HG03066 (cell line): ENCODE measurements at regions not wholly inside any gene's neighbourhood (a gene's known extent, or its start where the extent isn't known, plus 50 kb on each side); places are given as distances from the start of the nearest gene placed in this dataset.
"Not testable (repeated sequence)": the region's sequence is repeated elsewhere in the genome, so short reads cannot be mapped to it uniquely, and the experiment has no call there.

ENCODE experiments used
- ATAC-seq: cut with Tn5 transposase; IDR thresholded peaks from one replicate; pipeline ENCODE4 v1.9.1; 2021; ENCODE audit warnings: low read depth; ENCODE audit not compliant: unreplicated experiment

- ATAC-seq, result no peak
Observed at GRCh38 chr3:139131951-139132350, 87.3 kb upstream of the PRR23C start.

DNA sequence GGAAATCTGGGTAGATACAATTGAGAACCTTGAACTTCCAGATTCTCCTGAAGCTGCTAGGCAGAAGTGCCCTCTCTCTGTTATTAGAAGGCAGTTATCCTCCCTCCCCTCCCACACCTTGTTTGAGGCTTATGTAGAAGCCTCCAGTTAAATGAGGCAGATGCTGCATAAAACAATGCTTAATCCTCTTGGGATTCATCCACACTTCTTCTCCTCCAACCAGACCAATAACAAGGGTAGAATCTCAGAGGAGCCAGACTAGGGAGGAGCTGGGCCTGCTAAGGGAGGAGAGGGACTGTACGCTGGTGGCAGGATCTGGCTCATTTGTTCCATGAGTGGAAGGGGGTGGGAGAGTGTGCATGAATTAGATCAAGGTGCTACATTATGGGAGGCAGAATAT is 88.3 kb upstream of the PRR23C start:
- ATAC-seq, result no peak

DNA sequence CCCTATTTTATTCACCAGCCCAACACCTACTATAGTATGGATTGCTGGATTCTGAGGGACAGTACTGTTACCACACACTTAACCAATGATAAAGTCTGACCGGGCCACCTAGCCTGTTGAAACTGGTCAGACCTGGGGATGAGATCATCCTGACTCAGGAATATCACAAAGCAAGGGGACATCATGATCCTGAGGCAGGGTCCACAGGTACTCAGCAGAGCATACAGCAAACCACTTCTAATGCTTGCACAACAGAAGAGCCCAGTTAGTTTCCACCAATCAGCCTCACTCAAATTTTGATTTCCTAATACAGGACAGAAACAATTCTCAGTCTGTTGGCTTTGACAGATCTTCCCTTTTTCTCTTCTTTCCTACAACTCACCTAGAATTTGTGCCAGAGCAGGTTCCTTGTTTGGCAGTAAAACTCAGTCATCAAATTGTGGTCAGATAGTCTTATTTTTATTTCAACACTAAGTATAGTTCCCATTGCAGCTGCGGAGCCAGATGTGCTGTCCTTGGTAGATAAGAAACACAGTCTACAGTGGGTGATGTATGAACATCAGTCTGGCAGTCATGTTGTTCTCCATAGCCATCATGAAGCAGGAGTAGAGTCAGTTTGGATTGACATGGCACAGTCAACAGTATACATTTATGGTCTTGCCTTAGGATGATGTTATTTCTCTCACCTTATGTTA is 90.1 kb upstream of the PRR23C start:
- no peak for ATAC-seq

GRCh38 chr3:139135657-139136056 is 91.0 kb upstream of the PRR23C start:
- no peak for ATAC-seq

GRCh38 chr3:139136469-139137202 is 91.9 kb upstream of the PRR23C start:
- no peak for ATAC-seq

DNA sequence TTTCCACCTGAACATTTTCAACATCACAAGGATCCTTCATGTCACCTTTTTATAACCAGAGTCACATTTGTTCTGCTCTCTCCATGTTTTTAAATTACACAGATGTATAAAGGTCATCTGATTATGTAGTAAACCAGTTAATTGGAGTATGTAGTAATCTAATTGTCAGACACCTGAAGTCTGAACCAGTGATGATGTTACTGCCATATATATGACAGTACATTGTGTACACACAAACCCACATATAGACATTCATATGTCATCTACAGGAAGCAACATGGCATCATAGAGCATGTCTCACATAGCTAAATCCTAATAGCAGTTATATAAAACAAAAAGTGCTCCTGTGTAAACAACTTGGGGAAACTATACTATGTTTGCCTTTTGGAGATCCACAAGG is 95.9 kb upstream of the PRR23C start:
- ATAC-seq, result no peak

GRCh38 chr3:139145980-139146379 is 101.3 kb upstream of the PRR23C start:
- ATAC-seq, result not testable (repeated sequence)

- ATAC-seq, result no peak
Observed at GRCh38 chr3:139151530-139151929, 106.8 kb upstream of the PRR23C start.

DNA sequence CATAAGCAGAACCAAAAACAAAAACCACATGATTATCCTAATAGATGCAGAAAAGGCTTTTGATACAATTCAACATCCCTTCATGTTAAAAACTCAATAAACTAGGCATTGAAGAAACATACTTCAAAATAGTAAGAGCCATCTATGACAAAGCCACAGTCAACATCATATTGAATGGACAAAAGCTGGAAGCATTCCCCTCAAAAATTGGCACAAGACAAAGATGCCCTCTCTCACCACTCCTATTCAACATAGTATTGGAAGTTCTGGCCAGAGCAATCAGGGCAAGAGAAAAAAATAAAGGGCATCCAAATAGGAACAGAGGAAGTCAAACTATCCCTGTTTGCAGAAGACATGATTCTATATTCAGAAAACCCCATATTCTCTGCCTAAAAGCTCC is 108.7 kb upstream of the PRR23C start:
- not testable (repeated sequence) for ATAC-seq

- no peak for ATAC-seq
Observed at GRCh38 chr3:139157161-139157932, 112.7 kb upstream of the PRR23C start.

GRCh38 chr3:139159356-139159755 is 114.7 kb upstream of the PRR23C start:
- no peak for ATAC-seq

DNA sequence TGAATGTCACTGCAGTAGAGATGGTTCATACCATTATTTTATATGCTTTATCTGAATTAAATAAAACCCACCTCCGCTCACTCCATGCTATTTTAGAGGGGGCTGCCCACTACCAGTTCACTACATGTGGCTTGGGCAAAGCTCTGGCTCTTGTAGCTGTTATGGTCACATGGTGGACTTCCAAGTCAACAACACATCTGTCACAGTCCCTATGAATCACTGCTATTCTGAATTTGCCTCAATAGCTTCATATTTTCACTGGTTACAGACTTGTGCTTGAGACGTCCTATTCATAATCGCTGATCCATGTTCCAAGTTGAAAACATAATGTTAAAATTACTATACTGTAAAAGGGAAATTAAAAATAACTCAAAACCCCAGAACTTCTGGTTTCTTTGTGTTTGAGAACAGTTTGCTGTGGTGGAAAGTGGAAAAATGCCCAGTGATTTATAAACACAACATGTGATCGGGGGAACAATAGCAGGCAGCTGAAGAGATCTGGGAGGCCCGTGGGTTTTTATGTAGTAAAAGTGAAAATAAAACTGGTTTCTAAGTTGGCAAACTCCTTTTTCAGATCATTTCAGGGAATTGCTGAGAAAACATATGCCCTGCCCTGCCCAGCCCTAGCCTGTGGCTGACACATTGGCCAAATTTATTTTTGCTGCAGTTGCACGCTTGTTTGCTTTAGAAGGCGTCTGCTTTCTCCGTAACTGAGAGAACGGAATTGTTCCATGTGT is 128.8 kb upstream of the PRR23C start:
- ATAC-seq, result no peak

DNA sequence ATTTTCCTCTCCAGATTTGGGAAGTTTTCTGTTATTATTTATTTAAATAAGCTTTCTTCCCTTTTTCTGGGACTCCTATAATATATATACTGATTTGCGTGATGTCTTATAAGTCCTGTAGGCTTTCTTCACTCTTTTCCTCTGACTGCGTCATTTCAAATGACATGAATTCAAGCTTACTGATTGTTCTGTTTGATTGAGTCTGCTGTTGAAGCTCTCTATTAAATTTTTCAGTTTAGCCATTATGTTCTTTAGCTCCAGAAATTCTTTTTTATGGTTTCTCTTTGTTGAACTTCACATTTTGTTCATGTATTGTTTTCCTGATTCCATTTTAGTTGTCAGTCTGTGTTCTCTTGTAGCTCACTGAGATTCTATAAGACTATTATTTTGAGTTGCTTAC is 135.8 kb upstream of the PRR23C start:
- ATAC-seq, result no peak

DNA sequence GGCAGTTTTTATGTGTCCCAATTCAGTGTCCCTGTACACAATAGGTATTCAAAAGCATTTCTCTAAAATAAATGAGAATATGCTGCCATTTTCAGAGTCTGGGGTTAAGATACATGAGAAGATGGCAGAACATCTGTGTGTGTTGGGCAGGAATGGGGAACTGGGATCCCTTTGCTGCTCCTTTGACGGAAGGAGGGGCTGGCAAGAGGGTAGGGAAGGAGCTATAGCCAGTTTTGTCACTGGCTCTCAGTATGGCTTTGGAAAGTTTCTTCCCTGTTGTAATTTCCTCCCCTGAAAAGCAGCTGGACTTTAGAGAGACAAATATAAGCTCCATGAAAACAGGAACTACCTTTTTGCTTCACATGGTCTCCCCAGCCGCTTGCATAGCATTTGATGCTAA is 137.5 kb upstream of the PRR23C start:
- no peak for ATAC-seq

DNA sequence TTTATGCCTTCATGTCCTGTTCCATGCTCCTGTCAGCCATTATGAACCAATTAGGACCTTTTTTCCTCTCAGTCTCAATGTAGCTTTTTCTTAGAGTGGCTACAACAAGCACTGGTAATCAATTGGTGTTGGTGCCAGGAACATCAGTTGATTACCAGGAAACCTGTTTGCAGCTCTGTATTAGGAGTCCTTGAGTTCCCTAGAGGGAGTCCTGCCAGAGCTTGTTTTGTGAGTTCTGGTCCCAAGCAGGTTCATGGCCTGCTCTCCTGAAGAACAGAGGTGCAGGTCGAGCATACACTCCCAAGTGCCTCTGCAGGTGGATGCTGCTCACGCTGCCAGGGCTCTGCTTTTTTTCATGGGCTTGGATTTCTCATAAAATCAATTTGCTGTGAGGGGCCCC is 137.9 kb upstream of the PRR23C start:
- ATAC-seq, result no peak

DNA sequence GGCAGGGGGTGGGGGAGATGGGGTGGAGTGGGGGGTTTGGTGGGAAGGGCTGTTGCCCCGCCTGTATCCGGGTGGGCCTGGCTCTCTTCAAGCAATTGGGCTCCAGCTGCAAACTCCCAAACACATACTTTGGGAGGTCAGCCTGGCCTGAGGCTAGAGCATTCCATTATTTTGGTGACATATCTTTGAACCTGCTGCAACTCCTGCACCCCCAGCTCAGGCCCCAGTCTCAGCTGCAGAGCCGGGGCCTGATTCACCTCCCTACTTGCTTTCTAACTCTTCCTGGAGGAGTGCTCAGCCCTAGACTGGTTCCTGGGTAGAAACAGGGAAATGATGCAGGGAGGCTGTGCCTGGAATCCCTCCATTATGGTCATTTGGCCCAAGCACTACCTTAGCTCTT is 140.8 kb upstream of the PRR23C start:
- no peak for ATAC-seq

- ATAC-seq, result no peak
Observed at GRCh38 chr3:139187154-139187553, 142.5 kb upstream of the PRR23C start.

- ATAC-seq, result no peak
Observed at GRCh38 chr3:139187648-139188047, 143.0 kb upstream of the PRR23C start.

DNA sequence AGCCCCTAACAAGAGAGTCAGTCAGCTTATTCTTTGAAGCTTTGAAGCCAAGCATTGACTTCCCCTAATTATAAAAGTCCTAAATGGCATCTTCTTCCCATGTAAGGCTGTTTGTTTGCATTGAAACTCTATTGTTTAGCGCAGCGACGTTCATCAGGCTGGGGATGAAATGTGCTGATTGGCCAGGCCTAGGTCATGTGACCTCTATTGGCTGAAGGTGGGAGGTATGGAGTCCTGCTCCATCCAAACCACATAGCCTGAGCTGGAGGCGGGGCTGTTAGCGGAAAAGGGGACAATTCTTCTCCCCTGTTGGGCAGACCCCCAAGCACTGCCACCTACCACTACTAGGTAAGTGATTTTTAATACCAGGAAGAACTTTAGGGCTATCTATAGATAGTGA is 145.3 kb upstream of the PRR23C start:
- ATAC-seq, result no peak

DNA sequence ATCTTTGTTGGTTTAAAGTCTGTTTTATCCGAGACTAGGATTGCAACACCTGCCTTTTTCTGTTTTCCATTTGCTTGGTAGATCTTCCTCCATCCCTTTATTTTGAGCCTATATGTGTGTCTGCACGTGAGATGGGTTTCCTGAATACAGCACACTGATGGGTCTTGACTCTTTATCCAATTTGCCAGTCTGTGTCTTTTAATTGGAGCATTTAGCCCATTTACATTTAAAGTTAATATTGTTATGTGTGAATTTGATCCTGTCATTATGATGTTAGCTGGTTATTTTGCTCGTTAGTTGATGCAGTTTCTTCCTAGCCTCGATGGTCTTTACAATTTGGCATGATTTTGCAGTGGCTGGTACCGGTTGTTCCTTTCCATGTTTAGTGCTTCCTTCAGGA is 149.4 kb upstream of the MRPS22 start:
- not testable (repeated sequence) for ATAC-seq

DNA sequence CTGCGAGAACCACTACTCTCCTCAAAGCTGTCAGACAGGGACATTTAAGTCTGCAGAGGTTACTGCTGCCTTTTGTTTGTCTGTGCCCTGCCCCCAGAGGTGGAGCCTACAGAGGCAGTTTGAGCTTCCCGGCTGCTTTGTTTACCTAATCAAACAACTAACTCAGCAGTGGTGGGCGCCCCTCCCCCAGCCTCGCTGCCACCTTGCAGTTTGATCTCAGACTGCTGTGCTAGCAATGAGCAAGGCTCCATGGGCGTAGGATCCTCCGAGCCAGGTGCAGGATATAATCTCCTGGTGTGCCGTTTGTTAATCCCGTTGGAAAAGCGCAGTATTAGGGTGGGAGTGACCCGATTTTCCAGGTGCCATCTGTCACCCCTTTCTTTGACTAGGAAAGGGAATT is 147.7 kb upstream of the MRPS22 start:
- not testable (repeated sequence) for ATAC-seq
